ENCODE measurements at regions not wholly inside any gene's neighbourhood (a gene's known extent, or its start where the extent isn't known, plus 50 kb on each side); places are given as distances from the start of the nearest gene placed in this dataset.

- TF ChIP-seq KLF16 (tag by site-specific recombination; IDR thresholded peaks at IDR 0.05) (no peak), ZNF621 (tag by site-specific recombination; IDR thresholded peaks at IDR 0.05) (no peak), ZNF426 (tag by site-specific recombination; IDR thresholded peaks at IDR 0.05) (no peak), ZNF280D (tag by site-specific recombination; IDR thresholded peaks at IDR 0.05) (no peak), ZBTB20 (tag by site-specific recombination; IDR thresholded peaks at IDR 0.05) (no peak), ZBTB48 (tag by site-specific recombination; IDR thresholded peaks at IDR 0.05) (no peak), YY2 (tag by site-specific recombination; IDR thresholded peaks at IDR 0.05) (no peak), ZNF654 (tag by site-specific recombination; IDR thresholded peaks at IDR 0.05; ENCODE audit: low read depth) (peak; percentile 85), ZNF398 (tag by site-specific recombination; IDR thresholded peaks at IDR 0.05) (no peak)
- TF ChIP-seq, protein P1, sequence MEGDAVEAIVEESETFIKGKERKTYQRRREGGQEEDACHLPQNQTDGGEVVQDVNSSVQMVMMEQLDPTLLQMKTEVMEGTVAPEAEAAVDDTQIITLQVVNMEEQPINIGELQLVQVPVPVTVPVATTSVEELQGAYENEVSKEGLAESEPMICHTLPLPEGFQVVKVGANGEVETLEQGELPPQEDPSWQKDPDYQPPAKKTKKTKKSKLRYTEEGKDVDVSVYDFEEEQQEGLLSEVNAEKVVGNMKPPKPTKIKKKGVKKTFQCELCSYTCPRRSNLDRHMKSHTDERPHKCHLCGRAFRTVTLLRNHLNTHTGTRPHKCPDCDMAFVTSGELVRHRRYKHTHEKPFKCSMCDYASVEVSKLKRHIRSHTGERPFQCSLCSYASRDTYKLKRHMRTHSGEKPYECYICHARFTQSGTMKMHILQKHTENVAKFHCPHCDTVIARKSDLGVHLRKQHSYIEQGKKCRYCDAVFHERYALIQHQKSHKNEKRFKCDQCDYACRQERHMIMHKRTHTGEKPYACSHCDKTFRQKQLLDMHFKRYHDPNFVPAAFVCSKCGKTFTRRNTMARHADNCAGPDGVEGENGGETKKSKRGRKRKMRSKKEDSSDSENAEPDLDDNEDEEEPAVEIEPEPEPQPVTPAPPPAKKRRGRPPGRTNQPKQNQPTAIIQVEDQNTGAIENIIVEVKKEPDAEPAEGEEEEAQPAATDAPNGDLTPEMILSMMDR (tag by site-specific recombination; IDR thresholded peaks at IDR 0.05), result peak; percentile 29; the same call in 1 of the 2 replicates
- Histone ChIP-seq H3K4me1 (ENCODE audit: control insufficient read depth, insufficient read depth, low read length) (no peaks in the 10 kb centered on the region), H3K27ac (ENCODE audit: extremely low read depth, low read depth, low read length) (no peak overlapping the region), H3K9me3 (ENCODE audit: control insufficient read depth, insufficient read depth, low read depth, low read length) (no peaks in the 10 kb centered on the region), H3K4me3 (ENCODE audit: low read depth, low read length) (no peak overlapping the region), H3K36me3 (ENCODE audit: control insufficient read depth in 2 of 2, insufficient read depth in 1 of 2, low read length in 2 of 2) (no peaks in the 10 kb centered on the region)
- CTCF ChIA-PET, result interaction anchor here (0.5 to 1.2 kb wide), 9 partner anchors 8 to 1065 kb away, joined by 3 to 4 read pairs (median 3); no protein-coding TSS in a partner anchor
- POLR2A ChIA-PET, result no interaction called here
Observed at GRCh38 chr4:189792924-189793618, 147.6 kb upstream of the FRG1 start.

DNA sequence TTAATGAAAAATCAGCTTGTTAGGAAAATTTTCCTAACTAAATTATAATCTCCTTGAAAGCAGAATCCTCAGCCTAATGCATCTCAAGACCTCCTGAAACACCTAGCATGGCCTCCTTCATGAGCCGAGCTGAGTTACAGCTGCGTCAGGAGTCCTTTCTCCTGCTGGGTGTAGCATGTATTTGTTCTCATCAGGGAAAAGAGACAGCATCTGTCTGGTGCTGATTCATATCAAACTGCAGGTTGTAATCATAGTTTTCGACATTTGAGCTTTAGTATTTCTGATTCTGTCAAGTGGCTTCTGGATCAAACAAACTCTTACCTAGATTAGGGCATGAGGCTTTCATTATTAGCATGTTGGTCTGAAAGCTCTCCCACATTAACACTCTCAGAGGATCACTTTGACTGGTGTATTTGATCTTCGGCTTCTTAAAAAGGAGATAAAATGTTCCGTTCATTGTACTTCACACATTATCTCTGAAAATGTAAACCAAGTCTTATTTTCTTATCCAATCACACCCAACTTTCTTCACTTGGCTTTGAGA lies 140.1 kb upstream of the FRG1 start:
- H3K36me3 ChIP-seq (ENCODE audit: control insufficient read depth in 2 of 2, insufficient read depth in 1 of 2, low read length in 2 of 2), result no peaks in the 10 kb centered on the region
- TF ChIP-seq BCL11A (tag by site-specific recombination; IDR thresholded peaks at IDR 0.05; ENCODE audit: low read depth) (no peak), ZNF521 (tag by site-specific recombination; IDR thresholded peaks at IDR 0.05) (no peak), ZFHX2 (tag by site-specific recombination; conservative IDR thresholded peaks at IDR 0.05) (no peak)
- ChIA-PET CTCF (interaction anchor here (0.6 to 1.3 kb wide), 2 partner anchors 7 to 9 kb away, joined by 3 read pairs; no protein-coding TSS in a partner anchor), POLR2A (no interaction called here)
- H3K4me1 ChIP-seq (ENCODE audit: control insufficient read depth, insufficient read depth, low read length), result no peaks in the 10 kb centered on the region
- no peak overlapping the region for H3K4me3 ChIP-seq (ENCODE audit: low read depth, low read length)
- no peak overlapping the region for H3K27ac ChIP-seq (ENCODE audit: extremely low read depth, low read depth, low read length)
- H3K9me3 ChIP-seq (ENCODE audit: control insufficient read depth, insufficient read depth, low read depth, low read length), result no peaks in the 10 kb centered on the region

GRCh38 chr4:189802884-189803283 lies 137.8 kb upstream of the FRG1 start:
- ChIA-PET CTCF (interaction anchor here (0.6 to 0.7 kb wide), 2 partner anchors 22 to 911 kb away, joined by 4 read pairs; no protein-coding TSS in a partner anchor), POLR2A (no interaction called here)
- Histone ChIP-seq H3K27ac (ENCODE audit: extremely low read depth, low read depth, low read length) (no peak overlapping the region), H3K9me3 (ENCODE audit: control insufficient read depth, insufficient read depth, low read depth, low read length) (no peaks in the 10 kb centered on the region), H3K4me3 (ENCODE audit: low read depth, low read length) (no peak overlapping the region), H3K36me3 (ENCODE audit: control insufficient read depth in 2 of 2, insufficient read depth in 1 of 2, low read length in 2 of 2) (no peaks in the 10 kb centered on the region), H3K4me1 (ENCODE audit: control insufficient read depth, insufficient read depth, low read length) (no peaks in the 10 kb centered on the region)
- no peak for TF ChIP-seq ZNF23 (tag by site-specific recombination; IDR thresholded peaks at IDR 0.05; ENCODE audit: borderline replicate concordance)
- TF ChIP-seq ZNF76 (tag by site-specific recombination; IDR thresholded peaks at IDR 0.05; ENCODE audit: borderline replicate concordance, low read depth), result no peak
- no peak for TF ChIP-seq ZNF184 (tag by site-specific recombination; IDR thresholded peaks at IDR 0.05)
- TF ChIP-seq TRIM28 (IDR thresholded peaks at IDR 0.05; ENCODE audit: borderline replicate concordance, low read length), result no peak
- TF ChIP-seq ZNF580 (tag by site-specific recombination; IDR thresholded peaks at IDR 0.05), result no peak
- TF ChIP-seq ZNF560 (tag by site-specific recombination; IDR thresholded peaks at IDR 0.05; ENCODE audit: borderline replicate concordance), result no peak
- TF ChIP-seq YY2 (tag by site-specific recombination; IDR thresholded peaks at IDR 0.05), result no peak
- TF ChIP-seq GLIS2 (tag by site-specific recombination; IDR thresholded peaks at IDR 0.05), result no peak
- TF ChIP-seq ZNF354C (tag by site-specific recombination; IDR thresholded peaks at IDR 0.05; ENCODE audit: borderline replicate concordance, low read depth), result no peak
- TF ChIP-seq ZNF530 (tag by site-specific recombination; IDR thresholded peaks at IDR 0.05; ENCODE audit: low read depth), result no peak
- no peak for TF ChIP-seq ZNF248 (tag by site-specific recombination; IDR thresholded peaks at IDR 0.05)
- TF ChIP-seq ZNF426 (tag by site-specific recombination; IDR thresholded peaks at IDR 0.05), result no peak
- no peak for TF ChIP-seq BCL11B (tag by site-specific recombination; IDR thresholded peaks at IDR 0.05; ENCODE audit: low read depth)
